Muscle layer of colon (tissue), 2 donors: ENCODE measurements at regions not wholly inside any gene's neighbourhood (a gene's known extent, or its start where the extent isn't known, plus 50 kb on each side); places are given as distances from the start of the nearest gene placed in this dataset.

Source experiments
- H3K27ac ChIP-seq: one replicate; pipeline ENCODE4 v1.7.0; 2013; ENCODE audit warnings: low read depth, mild to moderate bottlenecking, low read length, moderate library complexity
- H3K27me3 ChIP-seq, 2 donors: one replicate each; pipeline ENCODE4 v1.7.0; 2013; ENCODE audit warnings: low read length in 2 of 2, mild to moderate bottlenecking in 2 of 2; ENCODE audit not compliant: insufficient read depth in 2 of 2, control insufficient read depth in 1 of 2
- H3K36me3 ChIP-seq: one replicate; pipeline ENCODE4 v1.7.0; 2013; ENCODE audit warnings: mild to moderate bottlenecking, low read length; ENCODE audit not compliant: insufficient read depth
- H3K4me1 ChIP-seq: one replicate; pipeline ENCODE4 v1.7.0; 2013; ENCODE audit warnings: mild to moderate bottlenecking, low read length; ENCODE audit not compliant: insufficient read depth
- H3K4me3 ChIP-seq, 2 donors: one replicate each; pipeline ENCODE4 v1.7.0; 2013; ENCODE audit warnings: low read length in 2 of 2, low read depth in 1 of 2, mild to moderate bottlenecking in 1 of 2, moderate library complexity in 1 of 2
- H3K9ac ChIP-seq: one replicate; pipeline ENCODE4 v1.7.0; 2013; ENCODE audit warnings: low read length
- H3K9me3 ChIP-seq: one replicate; pipeline ENCODE4 v1.7.0; 2013; ENCODE audit warnings: mild to moderate bottlenecking, low read length
- donor health status: abdominal sarcoma.
- donor health status: Adenocarcinoma of cecum.

- H3K27me3 ChIP-seq: no peaks in the 10 kb centered on the region
- no peak overlapping the region for H3K9ac ChIP-seq
- no peak overlapping the region for H3K27ac ChIP-seq
- no peaks in the 10 kb centered on the region for H3K36me3 ChIP-seq
- H3K4me3 ChIP-seq: no peak overlapping the region
- no peaks in the 10 kb centered on the region for H3K4me1 ChIP-seq
- no peaks in the 10 kb centered on the region for H3K9me3 ChIP-seq
These were observed 502.5 kb downstream of the TECRL start for GRCh38 chr4:63906660-63907183.

GRCh38 chr4:63904201-63904600 lies 505.0 kb downstream of the TECRL start:
- no peaks in the 10 kb centered on the region for H3K4me1 ChIP-seq
- H3K27me3 ChIP-seq: no peaks in the 10 kb centered on the region
- no peak overlapping the region for H3K9ac ChIP-seq
- no peak overlapping the region for H3K4me3 ChIP-seq
- no peaks in the 10 kb centered on the region for H3K36me3 ChIP-seq
- H3K27ac ChIP-seq: no peak overlapping the region
- H3K9me3 ChIP-seq: no peaks in the 10 kb centered on the region

GRCh38 chr4:63901304-63901703 lies 507.9 kb downstream of the TECRL start:
- no peak overlapping the region for H3K27ac ChIP-seq
- H3K4me1 ChIP-seq: no peaks in the 10 kb centered on the region
- no peak overlapping the region for H3K4me3 ChIP-seq
- H3K27me3 ChIP-seq: no peaks in the 10 kb centered on the region
- no peaks in the 10 kb centered on the region for H3K9me3 ChIP-seq
- no peaks in the 10 kb centered on the region for H3K36me3 ChIP-seq
- no peak overlapping the region for H3K9ac ChIP-seq

GRCh38 chr4:63898961-63899360 lies 510.3 kb downstream of the TECRL start:
- H3K4me1 ChIP-seq: no peaks in the 10 kb centered on the region
- no peak overlapping the region for H3K4me3 ChIP-seq
- H3K27ac ChIP-seq: no peak overlapping the region
- H3K9me3 ChIP-seq: no peaks in the 10 kb centered on the region
- no peaks in the 10 kb centered on the region for H3K27me3 ChIP-seq
- H3K9ac ChIP-seq: no peak overlapping the region
- no peaks in the 10 kb centered on the region for H3K36me3 ChIP-seq

GRCh38 chr4:63894161-63894560 lies 515.1 kb downstream of the TECRL start:
- no peak overlapping the region for H3K27ac ChIP-seq

GRCh38 chr4:63869370-63869769 lies 539.9 kb downstream of the TECRL start:
- H3K4me1 ChIP-seq: no peaks in the 10 kb centered on the region
- no peaks in the 10 kb centered on the region for H3K9me3 ChIP-seq
- no peak overlapping the region for H3K9ac ChIP-seq
- H3K27me3 ChIP-seq: no peaks in the 10 kb centered on the region
- H3K27ac ChIP-seq: no peak overlapping the region
- no peaks in the 10 kb centered on the region for H3K36me3 ChIP-seq
- H3K4me3 ChIP-seq: no peak overlapping the region

More at GRCh38 chr4:63894161-63894560, 515.1 kb downstream of the TECRL start:
- no peaks in the 10 kb centered on the region for H3K4me1 ChIP-seq
- H3K9me3 ChIP-seq: no peaks in the 10 kb centered on the region
- no peaks in the 10 kb centered on the region for H3K27me3 ChIP-seq
- no peak overlapping the region for H3K4me3 ChIP-seq
- no peak overlapping the region for H3K9ac ChIP-seq
- H3K36me3 ChIP-seq: no peaks in the 10 kb centered on the region

- no peaks in the 10 kb centered on the region for H3K4me1 ChIP-seq
- H3K27ac ChIP-seq: no peak overlapping the region
- no peak overlapping the region for H3K4me3 ChIP-seq
- no peaks in the 10 kb centered on the region for H3K36me3 ChIP-seq
- no peaks in the 10 kb centered on the region for H3K9me3 ChIP-seq
- H3K9ac ChIP-seq: no peak overlapping the region
- H3K27me3 ChIP-seq: no peaks in the 10 kb centered on the region
These were observed 557.8 kb downstream of the TECRL start for GRCh38 chr4:63851496-63851895.

- no peaks in the 10 kb centered on the region for H3K9me3 ChIP-seq
- H3K27ac ChIP-seq: no peak overlapping the region
- H3K9ac ChIP-seq: no peak overlapping the region
- H3K27me3 ChIP-seq: no peaks in the 10 kb centered on the region
- H3K4me1 ChIP-seq: no peaks in the 10 kb centered on the region
- no peak overlapping the region for H3K4me3 ChIP-seq
- H3K36me3 ChIP-seq: no peaks in the 10 kb centered on the region
These were observed 568.0 kb downstream of the TECRL start for GRCh38 chr4:63841266-63841665.

GRCh38 chr4:63831590-63832155 lies 577.6 kb downstream of the TECRL start:
- Histone ChIP-seq H3K4me1 (no peaks in the 10 kb centered on the region), H3K36me3 (no peaks in the 10 kb centered on the region), H3K27ac (no peak overlapping the region), H3K4me3 (no peak overlapping the region), H3K9me3 (no peaks in the 10 kb centered on the region), H3K27me3 (no peaks in the 10 kb centered on the region), H3K9ac (no peak overlapping the region)

- Histone ChIP-seq H3K9me3 (no peaks in the 10 kb centered on the region), H3K27ac (no peak overlapping the region), H3K27me3 (no peaks in the 10 kb centered on the region), H3K4me1 (no peaks in the 10 kb centered on the region), H3K36me3 (no peaks in the 10 kb centered on the region), H3K9ac (no peak overlapping the region), H3K4me3 (no peak overlapping the region)
These were observed 591.9 kb downstream of the TECRL start for GRCh38 chr4:63817196-63817865.

GRCh38 chr4:63814171-63814964 lies 594.9 kb downstream of the TECRL start:
- Histone ChIP-seq H3K36me3 (no peaks in the 10 kb centered on the region), H3K4me3 (no peak overlapping the region), H3K4me1 (no peaks in the 10 kb centered on the region), H3K9me3 (no peaks in the 10 kb centered on the region), H3K27ac (no peak overlapping the region), H3K9ac (no peak overlapping the region), H3K27me3 (no peaks in the 10 kb centered on the region)
